ENCODE measurements at regions not wholly inside any gene's neighbourhood (a gene's known extent, or its start where the extent isn't known, plus 50 kb on each side); places are given as distances from the start of the nearest gene placed in this dataset.

DNA sequence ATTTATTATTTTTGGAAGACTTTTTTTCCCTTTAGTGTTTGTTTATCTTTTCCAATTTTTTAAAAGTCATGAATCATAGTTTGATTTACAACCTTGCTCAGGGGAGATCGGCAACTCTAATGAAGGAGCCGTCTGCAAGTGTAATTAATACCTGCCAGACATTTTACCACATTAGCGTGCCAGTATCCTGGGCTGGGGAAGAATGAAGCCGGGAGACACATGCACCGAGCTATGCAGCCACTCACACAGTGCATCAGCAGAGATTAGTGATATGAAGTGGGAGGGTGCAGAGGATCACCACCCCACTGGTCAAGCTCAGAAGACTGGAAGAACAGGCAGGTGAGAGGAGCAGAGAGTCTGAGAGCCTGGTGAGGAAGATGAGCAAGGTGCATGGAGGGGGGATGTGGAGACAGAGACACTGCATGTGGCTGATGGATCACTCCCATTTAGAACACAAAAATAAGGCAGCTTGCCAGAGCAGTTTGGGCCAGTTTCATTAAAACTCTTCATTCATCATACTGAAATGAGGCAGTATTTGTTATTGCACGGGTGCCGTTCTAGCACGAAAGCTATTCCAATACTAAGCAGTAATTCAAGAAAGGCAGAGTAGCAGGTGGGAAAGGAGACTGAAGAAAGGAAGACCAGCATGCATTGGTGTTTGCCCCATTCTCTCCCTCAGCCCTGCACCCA lies 821.6 kb downstream of the TUSC7 start:
- no peak overlapping the region for H2AFZ ChIP-seq (ENCODE audit: low read length)
- no peak overlapping the region for H2BK5ac ChIP-seq (ENCODE audit: low read length)
- no peak overlapping the region for H3K4me2 ChIP-seq (ENCODE audit: insufficient read depth, low read length, poor library complexity, severe bottlenecking)
- H3K36me3 ChIP-seq (replicated peaks in 1 of 2; ENCODE audit: control insufficient read depth in 2 of 2, insufficient read depth in 2 of 2, low read length in 2 of 2) = no peaks in the 10 kb centered on the region
- H3K14ac ChIP-seq (ENCODE audit: low read length) = no peak overlapping the region
- H2BK120ac ChIP-seq (ENCODE audit: low read depth, low read length) = no peak overlapping the region
- no peaks in the 10 kb centered on the region for H3K9me3 ChIP-seq (replicated peaks in 1 of 2; ENCODE audit: control insufficient read depth in 2 of 2, insufficient read depth in 1 of 2, low read depth in 1 of 2, low read length in 2 of 2)
- no peak overlapping the region for H3K23ac ChIP-seq (ENCODE audit: low read depth, low read length, poor library complexity)
- no peaks in the 10 kb centered on the region for H3K79me1 ChIP-seq (ENCODE audit: low read depth, low read length)
- H3K4me3 ChIP-seq (ENCODE audit: low read length in 2 of 2) = no peak overlapping the region
- no peak overlapping the region for H4K91ac ChIP-seq (ENCODE audit: low read depth, low read length, poor library complexity)
- H3K9ac ChIP-seq (ENCODE audit: low read depth, low read length, poor library complexity) = no peak overlapping the region
- H2BK15ac ChIP-seq (ENCODE audit: low read length) = no peak overlapping the region
- H3K4ac ChIP-seq (ENCODE audit: low read length) = no peak overlapping the region
- H2BK12ac ChIP-seq (ENCODE audit: low read length) = no peak overlapping the region
- no peak overlapping the region for H2AK5ac ChIP-seq (ENCODE audit: low read depth, low read length)
- WGBS, 2 donors (ENCODE audit: extremely low coverage in 2 of 2, insufficient read length in 2 of 2, insufficient replicate concordance in 1 of 2) = no CpG with 5 or more reads among the region's 8 CpGs
- H3K27ac ChIP-seq (replicated peaks; ENCODE audit: low read length) = no peak overlapping the region
- no peak overlapping the region for H4K8ac ChIP-seq (ENCODE audit: low read depth, low read length)
- no peak for DNase-seq (ENCODE audit: low spot score)
- no peaks in the 10 kb centered on the region for H3K27me3 ChIP-seq (ENCODE audit: control insufficient read depth in 3 of 3, insufficient read depth in 3 of 3, low read depth in 1 of 3, low read length in 3 of 3)
- no peak overlapping the region for H3K18ac ChIP-seq (ENCODE audit: low read length)
- no peaks in the 10 kb centered on the region for H3K4me1 ChIP-seq (ENCODE audit: control insufficient read depth in 2 of 2, insufficient read depth in 1 of 2, low read depth in 1 of 2, low read length in 2 of 2)

GRCh38 chr3:117532268-117532667 lies 822.7 kb downstream of the TUSC7 start:
- Histone ChIP-seq H2BK12ac (ENCODE audit: low read length) (no peak overlapping the region), H3K4ac (ENCODE audit: low read length) (no peak overlapping the region), H3K27ac (replicated peaks; ENCODE audit: low read length) (no peak overlapping the region), H2AFZ (ENCODE audit: low read length) (no peak overlapping the region), H3K4me2 (ENCODE audit: insufficient read depth, low read length, poor library complexity, severe bottlenecking) (no peak overlapping the region), H2AK5ac (ENCODE audit: low read depth, low read length) (no peak overlapping the region), H3K79me1 (ENCODE audit: low read depth, low read length) (no peaks in the 10 kb centered on the region), H4K91ac (ENCODE audit: low read depth, low read length, poor library complexity) (no peak overlapping the region), H3K18ac (ENCODE audit: low read length) (no peak overlapping the region), H2BK5ac (ENCODE audit: low read length) (no peak overlapping the region), H3K4me3 (ENCODE audit: low read length in 2 of 2) (no peak overlapping the region), H3K9ac (ENCODE audit: low read depth, low read length, poor library complexity) (no peak overlapping the region), H3K14ac (ENCODE audit: low read length) (no peak overlapping the region), H3K36me3 (replicated peaks in 1 of 2; ENCODE audit: control insufficient read depth in 2 of 2, insufficient read depth in 2 of 2, low read length in 2 of 2) (no peaks in the 10 kb centered on the region), H3K4me1 (ENCODE audit: control insufficient read depth in 2 of 2, insufficient read depth in 1 of 2, low read depth in 1 of 2, low read length in 2 of 2) (no peaks in the 10 kb centered on the region), H4K8ac (ENCODE audit: low read depth, low read length) (no peak overlapping the region), H3K27me3 (ENCODE audit: control insufficient read depth in 3 of 3, insufficient read depth in 3 of 3, low read depth in 1 of 3, low read length in 3 of 3) (no peaks in the 10 kb centered on the region), H2BK15ac (ENCODE audit: low read length) (no peak overlapping the region), H3K23ac (ENCODE audit: low read depth, low read length, poor library complexity) (no peak overlapping the region), H3K9me3 (replicated peaks in 1 of 2; ENCODE audit: control insufficient read depth in 2 of 2, insufficient read depth in 1 of 2, low read depth in 1 of 2, low read length in 2 of 2) (peaks cover 0 to 3% of the 10 kb centered on the region in 2 donors), H2BK120ac (ENCODE audit: low read depth, low read length) (no peak overlapping the region)
- WGBS, 2 donors (ENCODE audit: extremely low coverage in 2 of 2, insufficient read length in 2 of 2, insufficient replicate concordance in 1 of 2) = no CpG with 5 or more reads among the region's 8 CpGs
- DNase-seq (ENCODE audit: low spot score) = no peak

- Histone ChIP-seq H2AK5ac (ENCODE audit: low read depth, low read length) (no peak overlapping the region), H4K8ac (ENCODE audit: low read depth, low read length) (no peak overlapping the region), H3K79me1 (ENCODE audit: low read depth, low read length) (no peaks in the 10 kb centered on the region), H3K18ac (ENCODE audit: low read length) (no peak overlapping the region), H2BK120ac (ENCODE audit: low read depth, low read length) (no peak overlapping the region), H3K27me3 (ENCODE audit: control insufficient read depth in 3 of 3, insufficient read depth in 3 of 3, low read depth in 1 of 3, low read length in 3 of 3) (no peaks in the 10 kb centered on the region), H3K4me3 (ENCODE audit: low read length in 2 of 2) (no peak overlapping the region), H3K9ac (ENCODE audit: low read depth, low read length, poor library complexity) (no peak overlapping the region), H3K9me3 (replicated peaks in 1 of 2; ENCODE audit: control insufficient read depth in 2 of 2, insufficient read depth in 1 of 2, low read depth in 1 of 2, low read length in 2 of 2) (peaks cover 0 to 3% of the 10 kb centered on the region in 2 donors), H2BK5ac (ENCODE audit: low read length) (no peak overlapping the region), H3K36me3 (replicated peaks in 1 of 2; ENCODE audit: control insufficient read depth in 2 of 2, insufficient read depth in 2 of 2, low read length in 2 of 2) (no peaks in the 10 kb centered on the region), H2BK15ac (ENCODE audit: low read length) (no peak overlapping the region), H4K91ac (ENCODE audit: low read depth, low read length, poor library complexity) (no peak overlapping the region), H3K4me1 (ENCODE audit: control insufficient read depth in 2 of 2, insufficient read depth in 1 of 2, low read depth in 1 of 2, low read length in 2 of 2) (no peaks in the 10 kb centered on the region), H2AFZ (ENCODE audit: low read length) (no peak overlapping the region), H2BK12ac (ENCODE audit: low read length) (no peak overlapping the region), H3K4ac (ENCODE audit: low read length) (no peak overlapping the region), H3K27ac (replicated peaks; ENCODE audit: low read length) (no peak overlapping the region), H3K4me2 (ENCODE audit: insufficient read depth, low read length, poor library complexity, severe bottlenecking) (no peak overlapping the region), H3K14ac (ENCODE audit: low read length) (no peak overlapping the region), H3K23ac (ENCODE audit: low read depth, low read length, poor library complexity) (no peak overlapping the region)
- DNase-seq (ENCODE audit: low spot score) = no peak
- no CpG with 5 or more reads among the region's 1 CpG for WGBS, 2 donors (ENCODE audit: extremely low coverage in 2 of 2, insufficient read length in 2 of 2, insufficient replicate concordance in 1 of 2)
Measured at GRCh38 chr3:117534138-117534537, 824.6 kb downstream of the TUSC7 start.

DNA sequence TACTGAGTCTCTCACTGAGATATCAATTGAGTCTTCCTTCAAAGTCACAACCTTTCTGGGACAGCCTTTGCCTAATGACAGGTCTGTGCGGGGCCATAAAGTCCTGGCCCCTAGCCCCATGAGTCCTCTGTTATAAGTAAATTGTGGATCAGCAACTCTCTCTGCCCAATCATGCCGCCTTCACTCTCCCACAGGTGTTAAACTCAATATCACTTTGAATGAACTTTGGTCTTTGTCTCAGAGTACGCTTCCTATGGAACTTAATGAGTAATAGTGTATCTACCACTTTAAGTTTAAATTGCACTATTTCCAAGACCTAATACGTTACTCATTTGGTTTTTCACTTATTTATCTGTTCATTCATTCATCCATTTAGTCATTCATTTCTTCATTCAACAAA lies 826.4 kb downstream of the TUSC7 start:
- Histone ChIP-seq H2BK12ac (ENCODE audit: low read length) (no peak overlapping the region), H2AFZ (ENCODE audit: low read length) (no peak overlapping the region), H3K23ac (ENCODE audit: low read depth, low read length, poor library complexity) (no peak overlapping the region), H3K79me1 (ENCODE audit: low read depth, low read length) (no peaks in the 10 kb centered on the region), H3K9me3 (replicated peaks in 1 of 2; ENCODE audit: control insufficient read depth in 2 of 2, insufficient read depth in 1 of 2, low read depth in 1 of 2, low read length in 2 of 2) (peaks cover 0 to 3% of the 10 kb centered on the region in 2 donors), H2AK5ac (ENCODE audit: low read depth, low read length) (no peak overlapping the region), H3K4me3 (ENCODE audit: low read length in 2 of 2) (no peak overlapping the region), H3K27ac (replicated peaks; ENCODE audit: low read length) (no peak overlapping the region), H2BK5ac (ENCODE audit: low read length) (no peak overlapping the region), H4K8ac (ENCODE audit: low read depth, low read length) (no peak overlapping the region), H3K18ac (ENCODE audit: low read length) (no peak overlapping the region), H3K4me1 (ENCODE audit: control insufficient read depth in 2 of 2, insufficient read depth in 1 of 2, low read depth in 1 of 2, low read length in 2 of 2) (no peaks in the 10 kb centered on the region), H3K4ac (ENCODE audit: low read length) (no peak overlapping the region), H2BK15ac (ENCODE audit: low read length) (no peak overlapping the region), H3K27me3 (ENCODE audit: control insufficient read depth in 3 of 3, insufficient read depth in 3 of 3, low read depth in 1 of 3, low read length in 3 of 3) (no peaks in the 10 kb centered on the region), H4K91ac (ENCODE audit: low read depth, low read length, poor library complexity) (no peak overlapping the region), H3K14ac (ENCODE audit: low read length) (no peak overlapping the region), H2BK120ac (ENCODE audit: low read depth, low read length) (no peak overlapping the region), H3K4me2 (ENCODE audit: insufficient read depth, low read length, poor library complexity, severe bottlenecking) (no peak overlapping the region), H3K36me3 (replicated peaks in 1 of 2; ENCODE audit: control insufficient read depth in 2 of 2, insufficient read depth in 2 of 2, low read length in 2 of 2) (no peaks in the 10 kb centered on the region), H3K9ac (ENCODE audit: low read depth, low read length, poor library complexity) (no peak overlapping the region)
- no CpG with 5 or more reads among the region's 4 CpGs for WGBS, 2 donors (ENCODE audit: extremely low coverage in 2 of 2, insufficient read length in 2 of 2, insufficient replicate concordance in 1 of 2)
- DNase-seq (ENCODE audit: low spot score) = no peak

Measured in neuronal stem cell (in vitro differentiated cells).